ENCODE measurements at regions not wholly inside any gene's neighbourhood (a gene's known extent, or its start where the extent isn't known, plus 50 kb on each side); places are given as distances from the start of the nearest gene placed in this dataset.

DNA sequence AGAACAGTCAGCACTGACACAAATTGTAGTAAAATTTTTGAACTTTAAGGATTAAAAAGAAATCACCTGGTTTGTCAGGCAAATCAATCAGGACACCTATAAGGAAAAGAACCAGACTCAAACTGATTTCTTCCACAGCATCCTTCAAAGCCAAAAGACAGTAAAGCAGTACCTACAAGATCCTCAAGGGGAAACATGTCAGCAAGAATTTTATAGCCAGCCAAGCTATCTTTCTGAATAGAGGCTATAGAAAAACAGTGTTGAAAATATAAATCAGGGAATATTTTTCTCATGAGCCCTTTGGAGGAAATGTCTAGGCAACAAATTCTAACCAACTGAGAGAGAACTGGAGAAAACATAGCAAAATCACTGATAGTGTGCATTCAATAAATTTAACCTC lies 301.4 kb upstream of the UBE2E2 start:
- no peak for DNase-seq
- Mint-ChIP-seq H3K36me3 (ENCODE audit: low read depth) (no peaks in the 10 kb centered on the region), H3K27ac (no peak overlapping the region), H3K9me3 (peaks cover 2% of the 10 kb centered on the region), H3K4me1 (ENCODE audit: low read depth) (no peaks in the 10 kb centered on the region), H3K27me3 (ENCODE audit: low read depth) (no peaks in the 10 kb centered on the region), H3K4me3 (no peak overlapping the region)
- intact Hi-C loops (cut with micrococcal nuclease), result no loop called here
- CTCF ChIA-PET, result no interaction called here

DNA sequence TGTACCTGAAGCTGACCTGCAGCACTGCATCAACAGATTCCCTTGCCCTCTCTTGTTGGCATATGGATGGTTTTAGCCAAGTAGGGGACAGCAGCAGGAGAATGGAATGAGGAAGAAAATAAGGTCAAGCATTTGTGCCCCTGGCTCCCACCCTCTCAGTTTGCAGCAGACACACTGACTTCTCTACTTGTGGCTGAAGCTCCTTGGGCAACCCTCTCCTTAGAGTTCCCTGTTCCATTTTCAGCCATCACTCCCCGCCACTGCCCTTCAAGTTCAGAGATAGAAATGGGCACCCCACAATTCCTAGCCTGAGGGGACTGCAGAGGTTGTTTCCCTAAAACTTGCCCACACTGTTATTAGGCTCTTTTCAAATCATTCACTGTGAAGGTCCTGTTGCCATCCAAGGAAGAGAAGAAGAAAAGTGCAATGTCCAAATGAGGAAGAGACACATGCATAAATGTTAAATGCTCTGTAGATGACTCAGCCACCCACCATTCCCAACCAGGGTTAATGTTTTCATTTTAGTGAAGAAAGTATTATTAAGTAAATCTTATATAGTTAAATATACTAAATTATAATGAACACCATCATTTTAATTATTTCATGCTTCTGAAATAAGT lies 295.9 kb upstream of the UBE2E2 start:
- no peaks in the 10 kb centered on the region for H3K4me1 Mint-ChIP-seq (ENCODE audit: low read depth)
- intact Hi-C loops (cut with micrococcal nuclease), result no loop called here
- CTCF ChIA-PET, result no interaction called here
- H3K27ac Mint-ChIP-seq, result no peak overlapping the region
- H3K4me3 Mint-ChIP-seq, result no peak overlapping the region
- no peaks in the 10 kb centered on the region for H3K9me3 Mint-ChIP-seq
- no peak for DNase-seq
- H3K27me3 Mint-ChIP-seq (ENCODE audit: low read depth), result peaks cover 7% of the 10 kb centered on the region
- no peaks in the 10 kb centered on the region for H3K36me3 Mint-ChIP-seq (ENCODE audit: low read depth)

DNA sequence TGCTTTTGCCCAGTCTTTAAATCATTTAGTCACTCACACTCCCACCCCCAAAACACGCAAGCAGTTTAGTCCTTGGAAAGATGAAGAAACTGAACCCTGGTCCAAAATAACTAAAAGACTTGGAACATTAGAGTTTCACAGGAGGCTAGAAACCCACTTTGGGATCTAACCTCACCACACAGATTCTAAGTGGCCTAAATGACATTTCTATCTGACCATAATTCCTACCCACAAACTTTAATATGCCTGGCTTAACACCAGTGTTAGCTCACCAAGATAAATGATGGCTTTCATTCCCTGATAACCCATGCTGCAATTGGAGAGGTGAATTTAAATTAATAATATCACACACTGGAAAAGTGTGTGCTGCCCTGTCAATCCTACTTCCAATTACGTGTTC lies 295.3 kb upstream of the UBE2E2 start:
- Mint-ChIP-seq H3K27me3 (ENCODE audit: low read depth) (peaks cover 7% of the 10 kb centered on the region), H3K4me3 (no peak overlapping the region), H3K36me3 (ENCODE audit: low read depth) (no peaks in the 10 kb centered on the region), H3K9me3 (no peaks in the 10 kb centered on the region), H3K4me1 (ENCODE audit: low read depth) (no peaks in the 10 kb centered on the region), H3K27ac (no peak overlapping the region)
- CTCF ChIA-PET, result no interaction called here
- intact Hi-C loops (cut with micrococcal nuclease), result no loop called here
- DNase-seq, result no peak

DNA sequence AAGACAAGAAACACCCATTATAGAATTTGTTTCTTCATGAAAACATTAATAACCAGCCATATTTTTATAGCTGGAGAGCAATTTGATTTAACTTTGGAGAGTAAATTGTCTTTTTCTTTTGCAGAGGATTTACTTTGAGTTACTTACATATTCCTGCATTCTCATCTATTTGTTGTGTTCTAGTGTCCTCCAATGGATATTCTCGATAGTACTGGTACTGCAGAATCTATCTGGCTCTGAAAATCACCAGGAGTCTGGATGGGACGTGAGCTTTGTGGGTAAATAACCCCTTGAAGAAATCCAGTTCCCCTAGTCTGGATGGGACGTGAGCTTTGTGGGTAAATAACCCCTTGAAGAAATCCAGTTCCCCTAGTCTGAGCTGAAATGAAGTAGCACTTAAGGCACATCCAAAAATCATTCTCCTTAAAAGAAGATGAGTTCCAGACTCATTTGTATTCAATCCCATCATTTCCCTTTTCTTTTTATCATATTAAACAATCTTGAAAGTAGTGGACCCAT lies 294.1 kb upstream of the UBE2E2 start:
- CTCF ChIA-PET, result interaction anchor here (0.5 to 0.6 kb wide), 2 partner anchors 195 to 1173 kb away, joined by 3 to 4 read pairs; no protein-coding TSS in a partner anchor

DNA sequence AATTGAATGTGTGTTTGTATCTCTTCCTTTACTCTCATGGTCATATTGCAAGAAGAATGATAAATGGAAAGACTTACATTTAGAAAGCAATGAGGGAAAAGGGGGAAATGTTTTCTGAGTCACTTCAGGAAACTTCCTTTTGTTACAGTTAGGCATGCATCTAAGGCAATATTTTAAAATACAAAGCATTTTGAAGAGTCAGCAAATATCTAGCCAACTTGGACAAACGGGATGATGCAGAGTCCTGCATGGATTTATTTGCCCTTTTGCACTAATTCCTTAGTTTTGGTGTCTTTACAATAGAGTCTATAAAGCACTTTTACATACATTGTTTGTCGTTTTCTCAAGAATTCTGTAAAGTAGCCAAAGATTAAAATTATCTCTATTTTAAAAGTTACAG lies 286.2 kb upstream of the UBE2E2 start:
- H3K27me3 Mint-ChIP-seq (ENCODE audit: low read depth), result peaks cover 2% of the 10 kb centered on the region
- intact Hi-C loops (cut with micrococcal nuclease), result loop anchor here (5.0 kb wide), 1 partner anchor 845 kb away; no protein-coding TSS in a partner anchor
- CTCF ChIA-PET, result interaction anchor here (0.8 kb wide), 1 partner anchor 44 kb away, joined by 3 read pairs; no protein-coding TSS in a partner anchor
- no peak overlapping the region for H3K27ac Mint-ChIP-seq
- no peak overlapping the region for H3K4me3 Mint-ChIP-seq
- H3K36me3 Mint-ChIP-seq (ENCODE audit: low read depth), result no peaks in the 10 kb centered on the region
- H3K4me1 Mint-ChIP-seq (ENCODE audit: low read depth), result no peaks in the 10 kb centered on the region
- no peak for DNase-seq
- no peaks in the 10 kb centered on the region for H3K9me3 Mint-ChIP-seq

More for the DNA sequence above, 294.1 kb upstream of the UBE2E2 start:
- Mint-ChIP-seq H3K27me3 (ENCODE audit: low read depth) (peaks cover 7% of the 10 kb centered on the region), H3K4me3 (no peak overlapping the region), H3K4me1 (ENCODE audit: low read depth) (no peaks in the 10 kb centered on the region), H3K27ac (no peak overlapping the region), H3K36me3 (ENCODE audit: low read depth) (no peaks in the 10 kb centered on the region), H3K9me3 (no peaks in the 10 kb centered on the region)
- DNase-seq, result no peak
- intact Hi-C loops (cut with micrococcal nuclease), result no loop called here

DNA sequence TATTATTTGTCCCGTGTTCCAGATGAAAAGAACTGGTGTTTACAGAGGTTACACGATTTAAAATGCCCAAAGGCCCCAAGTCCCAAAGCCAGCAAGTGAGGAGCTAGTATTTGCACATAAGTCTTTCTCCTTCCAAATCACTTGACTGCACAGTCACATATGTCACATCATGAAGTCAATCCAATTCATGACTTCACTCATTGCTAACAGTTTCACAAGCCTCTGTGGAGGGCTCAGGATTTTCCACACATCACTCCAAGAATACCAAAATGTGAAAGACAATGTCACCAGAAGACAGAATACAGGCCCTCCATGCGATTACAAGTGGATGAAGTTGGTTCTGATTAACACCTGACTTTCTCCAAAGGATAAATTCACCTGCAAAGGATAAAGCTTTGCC lies 283.1 kb upstream of the UBE2E2 start:
- H3K27me3 Mint-ChIP-seq (ENCODE audit: low read depth), result no peaks in the 10 kb centered on the region
- CTCF ChIA-PET, result no interaction called here
- intact Hi-C loops (cut with micrococcal nuclease), result loop anchor here (10.0 kb wide), 1 partner anchor 945 kb away; no protein-coding TSS in a partner anchor
- H3K9me3 Mint-ChIP-seq, result no peaks in the 10 kb centered on the region
- DNase-seq, result no peak
- no peak overlapping the region for H3K27ac Mint-ChIP-seq
- no peaks in the 10 kb centered on the region for H3K4me1 Mint-ChIP-seq (ENCODE audit: low read depth)
- H3K36me3 Mint-ChIP-seq (ENCODE audit: low read depth), result no peaks in the 10 kb centered on the region
- no peak overlapping the region for H3K4me3 Mint-ChIP-seq

DNA sequence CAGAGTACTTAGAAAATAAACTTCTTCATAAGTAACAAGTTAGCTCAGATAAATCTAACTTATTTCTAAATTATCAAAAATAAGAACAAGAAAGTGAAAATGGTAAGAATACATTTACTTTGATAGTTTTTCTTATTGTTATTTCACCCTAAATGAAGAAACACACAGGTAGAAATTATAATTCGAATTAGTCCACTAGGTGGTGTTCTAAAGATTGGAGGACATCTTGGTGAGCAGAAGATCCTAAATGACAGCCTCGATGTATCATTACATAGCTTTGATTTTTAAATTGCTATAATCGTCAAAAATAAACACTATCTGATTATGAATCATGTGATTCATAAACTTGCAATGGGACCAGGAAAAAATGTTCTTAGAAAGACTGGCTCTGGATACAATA lies 280.8 kb upstream of the UBE2E2 start:
- Mint-ChIP-seq H3K36me3 (ENCODE audit: low read depth) (no peaks in the 10 kb centered on the region), H3K27ac (no peak overlapping the region), H3K27me3 (ENCODE audit: low read depth) (no peaks in the 10 kb centered on the region), H3K4me3 (no peak overlapping the region), H3K4me1 (ENCODE audit: low read depth) (no peaks in the 10 kb centered on the region), H3K9me3 (no peaks in the 10 kb centered on the region)
- CTCF ChIA-PET, result no interaction called here
- no peak for DNase-seq
- intact Hi-C loops (cut with micrococcal nuclease), result loop anchor here (10.0 kb wide), 1 partner anchor 942 kb away; no protein-coding TSS in a partner anchor

DNA sequence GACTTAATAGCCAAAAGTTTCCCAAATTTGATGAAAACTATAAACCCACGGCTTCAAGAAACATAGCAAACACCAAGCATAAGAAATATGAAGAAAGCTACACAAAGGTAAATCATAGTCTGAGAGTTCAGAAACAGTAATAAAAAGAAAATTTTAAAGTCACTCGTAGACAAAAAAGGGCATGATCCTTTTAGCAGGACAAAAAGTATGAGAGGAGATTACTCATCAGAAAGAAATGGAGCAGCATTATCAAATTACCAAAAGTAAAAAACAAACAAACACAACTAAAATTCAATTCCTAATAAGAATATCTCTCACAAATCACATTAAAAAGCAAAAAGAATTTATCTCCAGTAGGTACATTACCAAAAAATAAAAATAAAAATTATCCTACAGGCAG lies 279.4 kb upstream of the UBE2E2 start:
- H3K27ac Mint-ChIP-seq, result no peak overlapping the region
- intact Hi-C loops (cut with micrococcal nuclease), result loop anchor here (10.0 kb wide), 1 partner anchor 941 kb away; no protein-coding TSS in a partner anchor
- DNase-seq, result no peak
- no peaks in the 10 kb centered on the region for H3K36me3 Mint-ChIP-seq (ENCODE audit: low read depth)
- H3K9me3 Mint-ChIP-seq, result no peaks in the 10 kb centered on the region
- no peaks in the 10 kb centered on the region for H3K4me1 Mint-ChIP-seq (ENCODE audit: low read depth)
- CTCF ChIA-PET, result interaction anchor here (0.6 kb wide), 1 partner anchor 850 kb away, joined by 6 read pairs; no protein-coding TSS in a partner anchor
- H3K27me3 Mint-ChIP-seq (ENCODE audit: low read depth), result no peaks in the 10 kb centered on the region
- no peak overlapping the region for H3K4me3 Mint-ChIP-seq

DNA sequence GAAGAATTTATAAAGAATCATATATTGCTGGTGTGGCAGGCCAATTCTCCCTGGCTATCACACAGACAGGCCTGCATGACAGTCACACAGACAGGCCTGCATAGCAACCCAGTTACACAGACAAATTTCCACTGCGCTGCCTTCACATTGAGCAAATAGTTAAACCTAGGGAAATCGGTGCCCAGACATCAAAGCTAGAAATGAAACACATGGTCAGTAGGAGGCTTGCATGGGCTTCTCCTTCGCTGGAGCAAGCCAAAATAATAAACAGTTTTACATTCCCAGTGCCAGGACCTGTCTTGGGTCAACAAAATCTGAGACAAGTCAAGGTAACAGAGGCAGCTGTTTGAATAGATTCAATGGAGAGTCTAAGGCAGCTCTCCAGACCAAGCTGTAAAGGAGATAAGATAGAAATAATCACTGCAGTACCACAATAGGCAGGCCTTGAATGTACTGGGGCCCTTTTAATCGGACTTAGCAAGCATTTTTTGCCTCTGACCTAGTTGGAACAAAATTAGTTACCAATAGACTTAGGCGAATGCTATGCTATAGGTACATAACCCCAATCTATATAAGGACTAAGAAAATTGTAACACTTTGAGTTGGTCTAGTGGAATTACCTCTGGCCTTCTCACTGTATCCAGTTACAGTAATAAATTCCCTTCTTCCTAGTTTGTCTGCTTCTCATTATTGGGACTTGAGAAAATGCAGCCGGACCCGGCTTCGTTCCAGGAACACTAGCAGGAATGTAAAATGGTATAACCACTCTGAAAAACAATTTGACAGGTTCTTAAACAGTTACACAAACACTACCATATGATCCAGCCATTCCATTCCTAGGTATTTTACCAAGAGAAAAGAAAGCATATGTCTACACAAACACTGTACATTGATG lies 274.7 kb upstream of the UBE2E2 start:
- H3K36me3 Mint-ChIP-seq (ENCODE audit: low read depth), result no peaks in the 10 kb centered on the region
- no peak overlapping the region for H3K4me3 Mint-ChIP-seq
- DNase-seq, result no peak
- no peaks in the 10 kb centered on the region for H3K27me3 Mint-ChIP-seq (ENCODE audit: low read depth)
- H3K27ac Mint-ChIP-seq, result no peak overlapping the region
- peaks cover 3% of the 10 kb centered on the region for H3K9me3 Mint-ChIP-seq
- CTCF ChIA-PET, result no interaction called here
- H3K4me1 Mint-ChIP-seq (ENCODE audit: low read depth), result no peaks in the 10 kb centered on the region
- intact Hi-C loops (cut with micrococcal nuclease), result loop anchor here (10.0 kb wide), 1 partner anchor 936 kb away; no protein-coding TSS in a partner anchor

DNA sequence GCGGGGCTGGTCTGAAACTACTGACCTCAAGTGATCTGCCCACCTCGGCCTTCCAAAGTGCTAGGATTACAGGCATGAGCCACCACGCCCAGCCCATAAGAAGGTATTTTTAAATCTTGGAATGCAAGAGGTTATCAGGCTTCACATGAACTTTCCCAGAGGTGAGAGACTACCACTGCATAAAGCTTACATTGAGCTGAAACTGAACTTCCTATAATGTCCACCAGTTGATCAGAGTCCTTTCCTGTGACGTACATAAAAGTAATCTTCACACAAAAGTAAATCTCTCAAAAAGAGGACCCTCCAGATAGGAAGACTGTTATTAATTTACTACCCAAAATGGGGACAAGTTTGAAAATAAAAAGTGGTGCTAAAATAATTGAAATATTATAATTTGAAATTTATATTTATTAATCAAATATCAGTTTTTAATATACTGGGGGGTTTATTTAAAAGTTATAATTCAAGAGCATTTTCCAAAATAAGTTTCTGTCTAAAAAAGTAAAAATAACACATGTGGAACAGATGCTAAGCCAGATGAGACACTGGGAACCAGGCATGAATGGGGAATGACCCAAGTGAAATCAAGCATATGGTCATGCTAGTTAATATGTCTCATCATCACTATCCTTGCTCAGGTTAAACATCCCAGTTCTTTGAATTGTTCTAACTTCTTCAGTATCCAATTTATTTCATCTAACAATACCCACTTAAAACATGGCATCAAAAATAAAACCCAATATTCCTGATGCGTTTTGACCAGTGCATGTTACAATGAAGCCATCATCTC lies 269.9 kb upstream of the UBE2E2 start:
- no peak overlapping the region for H3K4me3 Mint-ChIP-seq
- H3K4me1 Mint-ChIP-seq (ENCODE audit: low read depth), result no peaks in the 10 kb centered on the region
- no peak for DNase-seq
- no peak overlapping the region for H3K27ac Mint-ChIP-seq
- CTCF ChIA-PET, result no interaction called here
- H3K36me3 Mint-ChIP-seq (ENCODE audit: low read depth), result no peaks in the 10 kb centered on the region
- H3K9me3 Mint-ChIP-seq, result peaks cover 3% of the 10 kb centered on the region
- intact Hi-C loops (cut with micrococcal nuclease), result no loop called here
- H3K27me3 Mint-ChIP-seq (ENCODE audit: low read depth), result no peaks in the 10 kb centered on the region

DNA sequence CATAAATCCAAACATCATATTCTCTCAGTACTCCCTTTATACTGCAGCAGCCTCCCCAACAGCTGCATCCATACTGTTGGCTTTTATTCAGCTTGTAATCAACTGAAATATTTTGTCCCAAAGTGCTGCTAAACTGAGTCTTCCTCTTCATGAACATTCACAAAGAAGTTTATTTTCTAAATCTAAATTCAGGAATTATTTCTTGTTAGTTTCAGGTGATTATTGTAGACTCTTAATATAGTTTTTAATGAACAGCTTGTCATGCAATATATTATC lies 269.3 kb upstream of the UBE2E2 start:
- H3K4me1 Mint-ChIP-seq (ENCODE audit: low read depth), result no peaks in the 10 kb centered on the region
- DNase-seq, result no peak
- H3K36me3 Mint-ChIP-seq (ENCODE audit: low read depth), result no peaks in the 10 kb centered on the region
- CTCF ChIA-PET, result no interaction called here
- no peaks in the 10 kb centered on the region for H3K27me3 Mint-ChIP-seq (ENCODE audit: low read depth)
- H3K27ac Mint-ChIP-seq, result no peak overlapping the region
- no peak overlapping the region for H3K4me3 Mint-ChIP-seq
- peaks cover 3% of the 10 kb centered on the region for H3K9me3 Mint-ChIP-seq
- intact Hi-C loops (cut with micrococcal nuclease), result no loop called here

DNA sequence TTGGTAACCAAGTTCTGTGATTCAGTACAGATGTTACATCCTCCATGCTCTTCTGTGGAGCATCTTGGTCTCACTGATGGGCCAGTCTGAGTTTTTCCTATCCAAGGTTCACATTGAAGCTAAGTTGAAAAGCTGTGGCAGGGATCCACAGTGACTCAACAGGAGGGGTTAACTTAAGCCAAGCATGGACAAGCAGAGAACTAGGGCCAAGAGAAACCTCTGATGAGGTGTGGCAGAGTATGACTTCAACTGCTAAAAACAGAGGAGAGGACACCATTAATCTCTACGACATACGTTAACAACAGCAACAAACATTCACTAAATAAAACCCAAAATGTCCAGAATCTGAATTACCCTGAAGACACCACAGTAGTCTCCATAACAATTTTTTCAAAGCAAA lies 268.1 kb upstream of the UBE2E2 start:
- H3K27ac Mint-ChIP-seq, result no peak overlapping the region
- intact Hi-C loops (cut with micrococcal nuclease), result no loop called here
- no peaks in the 10 kb centered on the region for H3K36me3 Mint-ChIP-seq (ENCODE audit: low read depth)

More for the DNA sequence above, 268.1 kb upstream of the UBE2E2 start:
- Mint-ChIP-seq H3K27me3 (ENCODE audit: low read depth) (no peaks in the 10 kb centered on the region), H3K9me3 (peaks cover 3% of the 10 kb centered on the region), H3K4me1 (ENCODE audit: low read depth) (no peaks in the 10 kb centered on the region), H3K4me3 (no peak overlapping the region)
- CTCF ChIA-PET, result interaction anchor here (0.7 to 0.8 kb wide), 2 partner anchors 44 to 188 kb away, joined by 3 read pairs; no protein-coding TSS in a partner anchor
- no peak for DNase-seq
